ENCODE measurements at regions not wholly inside any gene's neighbourhood (a gene's known extent, or its start where the extent isn't known, plus 50 kb on each side); places are given as distances from the start of the nearest gene placed in this dataset.

DNA sequence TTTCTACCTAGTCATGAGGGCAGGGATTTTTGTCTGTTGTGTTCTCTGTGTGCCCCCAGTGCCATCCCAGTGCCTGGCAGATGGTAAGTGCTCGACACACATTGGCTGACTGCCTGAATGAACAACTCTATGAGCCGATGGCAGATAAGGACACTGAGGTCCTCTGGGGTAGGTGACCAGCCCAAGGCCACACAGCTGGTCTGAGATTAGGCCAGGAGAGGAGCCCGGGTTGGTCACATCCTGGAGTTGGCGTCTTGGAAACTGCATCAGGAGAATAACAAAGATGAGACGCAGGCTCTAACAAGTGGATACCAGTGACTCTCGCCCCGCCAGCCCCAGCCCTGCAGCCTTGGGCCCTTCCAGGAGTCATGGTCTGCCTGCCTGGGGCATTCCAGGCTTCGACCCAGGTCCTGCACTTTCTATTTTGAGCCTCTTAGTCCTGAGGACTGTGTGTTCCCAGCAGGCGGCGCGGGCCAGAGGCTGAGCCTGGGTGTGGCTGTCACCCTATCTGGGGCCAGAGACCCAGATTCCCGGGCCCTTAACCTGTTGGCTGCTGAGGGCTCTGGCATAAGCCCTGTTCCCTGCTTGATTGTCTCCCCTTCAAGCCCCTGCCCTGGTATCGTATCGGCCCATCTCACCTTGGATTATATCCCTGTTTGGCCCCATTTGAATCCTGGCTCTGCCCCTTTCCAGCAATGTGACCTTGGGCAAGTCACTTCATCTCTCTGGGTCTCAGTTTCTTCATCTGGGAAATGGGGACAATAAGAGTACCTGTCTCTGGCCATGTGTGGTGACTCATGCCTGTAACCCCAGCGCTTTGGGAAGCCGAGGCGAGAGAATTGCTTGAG, 88.3 kb downstream of the CEBPB start:
- TF ChIP-seq POLR2AphosphoS5 (IDR thresholded peaks at IDR 0.05) (peak; percentile 38), POLR2A (IDR thresholded peaks at IDR 0.05) (no peak)
- TF ChIP-seq, protein P1, sequence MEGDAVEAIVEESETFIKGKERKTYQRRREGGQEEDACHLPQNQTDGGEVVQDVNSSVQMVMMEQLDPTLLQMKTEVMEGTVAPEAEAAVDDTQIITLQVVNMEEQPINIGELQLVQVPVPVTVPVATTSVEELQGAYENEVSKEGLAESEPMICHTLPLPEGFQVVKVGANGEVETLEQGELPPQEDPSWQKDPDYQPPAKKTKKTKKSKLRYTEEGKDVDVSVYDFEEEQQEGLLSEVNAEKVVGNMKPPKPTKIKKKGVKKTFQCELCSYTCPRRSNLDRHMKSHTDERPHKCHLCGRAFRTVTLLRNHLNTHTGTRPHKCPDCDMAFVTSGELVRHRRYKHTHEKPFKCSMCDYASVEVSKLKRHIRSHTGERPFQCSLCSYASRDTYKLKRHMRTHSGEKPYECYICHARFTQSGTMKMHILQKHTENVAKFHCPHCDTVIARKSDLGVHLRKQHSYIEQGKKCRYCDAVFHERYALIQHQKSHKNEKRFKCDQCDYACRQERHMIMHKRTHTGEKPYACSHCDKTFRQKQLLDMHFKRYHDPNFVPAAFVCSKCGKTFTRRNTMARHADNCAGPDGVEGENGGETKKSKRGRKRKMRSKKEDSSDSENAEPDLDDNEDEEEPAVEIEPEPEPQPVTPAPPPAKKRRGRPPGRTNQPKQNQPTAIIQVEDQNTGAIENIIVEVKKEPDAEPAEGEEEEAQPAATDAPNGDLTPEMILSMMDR (IDR thresholded peaks at IDR 0.05), result peak in 2 of 4 experiments; percentile 53 to 55
